HepG2 (cell line): ENCODE measurements at regions not wholly inside any gene's neighbourhood (a gene's known extent, or its start where the extent isn't known, plus 50 kb on each side); places are given as distances from the start of the nearest gene placed in this dataset.
A peak's percentile ranks its signal among the peaks of the same experiment; 100 is the strongest.

Experiments used
- ATAC-seq: fragments of 200-7000 bp; cut with Tn5 transposase; 3 replicates; pipeline ENCODE4 v1.9.1; 2020; ENCODE audit warnings: mild to moderate bottlenecking, moderate library complexity
- BruUV-seq: library from RNA; stranded (reverse); fragments of 400-500 nt; replicated peaks from 2 replicates; lab custom pipeline; 2021; lab: Mats Ljungman, UMichigan
- CTCF ChIA-PET: fragments of 300-600 bp; formaldehyde crosslinking; extraction: SDS; loops from one replicate; lab custom pipeline; 2021; ENCODE audit warnings: low total read pairs, inconsistent platforms, low intra/inter-chr PET ratio; lab: Yijun Ruan, JAX
- POLR2A ChIA-PET: fragments of 350-600 bp; sonication (Branson Sonifier 250); formaldehyde crosslinking; loops from one replicate; lab custom pipeline; 2020; ENCODE audit warnings: antibody characterized with exemption, inconsistent platforms; lab: Yijun Ruan, JAX
- DNase-seq: peaks from one replicate; pipeline ENCODE4 v3.0.0-alpha.2; 2015; ENCODE audit warnings: low spot score
- FAIRE-seq: peaks from 3 replicates; lab custom pipeline; 2011; peaks lifted over from hg19 to GRCh38; lab: Jason Lieb, UNC
- H2AFZ ChIP-seq: one replicate; pipeline ENCODE4 v1.6.1; 2011; ENCODE audit warnings: low read length, inconsistent platforms
- H3K27ac ChIP-seq: fragments of 300-600 bp; 3 replicates; pipeline ENCODE4 v1.8.0; 2011; ENCODE audit warnings: mixed run types, mild to moderate bottlenecking, mixed read lengths, low read length, inconsistent platforms; ENCODE audit not compliant: insufficient read depth; ENCODE audit errors: extremely low read length
- H3K27me3 ChIP-seq, 2 experiments: fragments of 200-600 bp in 1 of 2; 2 replicates in 1 of 2; 3 replicates in 1 of 2; pipeline versions ENCODE4 v1.6.0 to v1.8.0; 2011; ENCODE audit warnings: low read length in 2 of 2, mild to moderate bottlenecking in 2 of 2, moderate library complexity in 2 of 2, inconsistent platforms in 1 of 2; ENCODE audit not compliant: insufficient read depth in 2 of 2, control insufficient read depth in 1 of 2
- H3K36me3 ChIP-seq, 2 experiments: fragments of 200-600 bp in 1 of 2; replicated peaks in 1 of 2; 2 replicates in 1 of 2; 3 replicates in 1 of 2; pipeline versions ENCODE4 v1.5.1 to v1.8.0; 2011; ENCODE audit warnings: low read length in 2 of 2, inconsistent platforms in 1 of 2; ENCODE audit not compliant: insufficient read depth in 2 of 2, control insufficient read depth in 1 of 2
- H3K4me1 ChIP-seq: 2 replicates; pipeline ENCODE4 v1.5.1; 2012; ENCODE audit warnings: low read length, inconsistent platforms; ENCODE audit not compliant: insufficient read depth
- H3K4me2 ChIP-seq: 2 replicates; pipeline ENCODE4 v1.6.0; 2011; ENCODE audit warnings: low read depth, low read length, inconsistent platforms
- H3K4me3 ChIP-seq, 3 experiments: fragments of 200-600 bp in 1 of 3; sonication (generic), shearing (Covaris generic) in 1 of 3; replicated peaks in 1 of 3; 2 replicates each; pipeline ENCODE4 v1.5.1; 2011 to 2016; ENCODE audit warnings: low read length in 3 of 3, inconsistent platforms in 2 of 3, low read depth in 2 of 3, mild to moderate bottlenecking in 2 of 3, control low read depth in 1 of 3, mixed read lengths in 1 of 3; ENCODE audit not compliant: insufficient read depth in 1 of 3
- H3K79me2 ChIP-seq: one replicate; pipeline ENCODE4 v1.6.1; 2011; ENCODE audit warnings: low read length, inconsistent platforms; ENCODE audit not compliant: insufficient read depth
- H3K9ac ChIP-seq: 2 replicates; pipeline ENCODE4 v1.6.0; 2011; ENCODE audit warnings: mild to moderate bottlenecking, low read depth, low read length, inconsistent platforms; ENCODE audit not compliant: insufficient read depth
- H3K9me3 ChIP-seq: 2 replicates; pipeline ENCODE4 v1.5.1; 2012; ENCODE audit warnings: mild to moderate bottlenecking, low read length
- H4K20me1 ChIP-seq: 2 replicates; pipeline ENCODE4 v1.6.0; 2011; ENCODE audit warnings: inconsistent platforms, mild to moderate bottlenecking, low read length, moderate library complexity; ENCODE audit not compliant: insufficient read depth
- HNRNPL ChIP-seq: fragments of 200-400 bp; formaldehyde crosslinking; IDR thresholded peaks from 2 replicates; pipeline ENCODE4 v1.6.1; 2017; ENCODE audit warnings: mild to moderate bottlenecking, low read depth, low read length
- MAFF ChIP-seq: IDR thresholded peaks from 2 replicates; pipeline ENCODE4 v1.6.1; 2011; ENCODE audit warnings: low read depth, low read length, improper control_type of control experiment
- MAFK ChIP-seq, 2 experiments: IDR thresholded peaks in 1 of 2; conservative IDR thresholded peaks in 1 of 2; 2 replicates each; pipeline ENCODE4 v1.6.1; 2011; ENCODE audit warnings: improper control_type of control experiment in 2 of 2, low read length in 2 of 2
- TFE3 ChIP-seq: IDR thresholded peaks from 2 replicates; pipeline ENCODE4 v1.6.1; 2016
- U2AF1 ChIP-seq: fragments of 200-400 bp; formaldehyde crosslinking; optimal IDR thresholded peaks from 2 replicates; pipeline ENCODE3; 2017; ENCODE audit warnings: mild to moderate bottlenecking, low read depth, low read length
- ZFAT ChIP-seq: sonication (generic); formaldehyde crosslinking; conservative IDR thresholded peaks from 2 replicates; pipeline ENCODE4 v1.8.1; 2023; ENCODE audit warnings: missing genetic modification reagents, inconsistent platforms
- ZUFSP ChIP-seq: sonication (generic); formaldehyde crosslinking; IDR thresholded peaks from 2 replicates; pipeline ENCODE4 v1.9.0; 2021; ENCODE audit warnings: missing genetic modification reagents, mild to moderate bottlenecking, borderline replicate concordance
- WGBS: methylation state at CpG from one replicate; pipeline ENCODE4 v1.1.6; 2017; ENCODE audit warnings: low lambda C conversion rate; 5-methylcytosine and 5-hydroxymethylcytosine counted together
- in situ Hi-C: cut with HindIII; loops from 2 replicates; pipeline ENCODE4 v1.10.0; 2017; ENCODE audit warnings: low pct_unique_long_range_greater_than_20kb; ENCODE audit not compliant: extremely low pct_ligation_motif_present
- intact Hi-C: fragments of 100-400 bp; cut with micrococcal nuclease; formaldehyde crosslinking; loops from one replicate; pipeline ENCODE4 v1.10.0; 2022; ENCODE audit not compliant: unreplicated experiment

- no TSS peak for BruUV-seq
These were observed 1096.0 kb downstream of the DTWD2 start for GRCh38 chr5:117892360-117892759.

More at GRCh38 chr5:117892360-117892759, 1096.0 kb downstream of the DTWD2 start:
- ATAC-seq (no peak), FAIRE-seq (no peak), DNase-seq (no peak)
- Histone ChIP-seq H3K4me2 (no peak overlapping the region), H3K9me3 (no peaks in the 10 kb centered on the region), H3K27me3 (no peaks in the 10 kb centered on the region), H3K9ac (no peak overlapping the region), H3K4me1 (no peaks in the 10 kb centered on the region), H3K27ac (no peak overlapping the region), H3K4me3 (no peak overlapping the region), H3K79me2 (no peaks in the 10 kb centered on the region), H4K20me1 (no peaks in the 10 kb centered on the region), H3K36me3 (no peaks in the 10 kb centered on the region), H2AFZ (no peak overlapping the region)
- ChIA-PET CTCF (no interaction called here), POLR2A (no interaction called here)
- 3% methylated on average over 4 of the region's 4 CpGs for WGBS
- TF ChIP-seq ZFAT (CRISPR knock-in tag) (no peak), TFE3 (no peak), HNRNPL (no peak), MAFK (conservative IDR thresholded peaks at IDR 0.05 in 1 of 2, IDR thresholded peaks at IDR 0.05 in 1 of 2; ENCODE audit: low read length in 2 of 2) (peak; percentile 68 to 84; a peak in 3 of 4 replicates), ZUFSP (CRISPR knock-in tag) (no peak), MAFF (peak; percentile 59; the same call in 1 of the 2 replicates), U2AF1 (no peak)
- intact Hi-C loops (no loop called here), in situ Hi-C loops (no loop called here)
